Osteocyte (in vitro differentiated cells): ENCODE measurements at regions not wholly inside any gene's neighbourhood (a gene's known extent, or its start where the extent isn't known, plus 50 kb on each side); places are given as distances from the start of the nearest gene placed in this dataset.

Experiments used
- DNase-seq: peaks from one replicate; pipeline ENCODE4 v3.0.0; 2021; ENCODE audit warnings: mixed read lengths; ENCODE audit not compliant: unreplicated experiment; ENCODE audit errors: extremely low spot score
- H3K27ac Mint-ChIP-seq: one replicate; pipeline ENCODE4 v1.8.0; 2021; ENCODE audit warnings: mild to moderate bottlenecking, mixed read lengths; ENCODE audit not compliant: unreplicated experiment
- H3K27me3 Mint-ChIP-seq: one replicate; pipeline ENCODE4 v1.8.0; 2021; ENCODE audit warnings: mixed read lengths; ENCODE audit not compliant: unreplicated experiment
- H3K36me3 Mint-ChIP-seq: one replicate; pipeline ENCODE4 v1.8.0; 2021; ENCODE audit warnings: mixed read lengths; ENCODE audit not compliant: unreplicated experiment
- H3K4me1 Mint-ChIP-seq: one replicate; pipeline ENCODE4 v1.8.0; 2021; ENCODE audit warnings: mixed read lengths; ENCODE audit not compliant: unreplicated experiment
- H3K4me3 Mint-ChIP-seq: one replicate; pipeline ENCODE4 v1.8.0; 2021; ENCODE audit warnings: mild to moderate bottlenecking, moderate library complexity, mixed read lengths; ENCODE audit not compliant: unreplicated experiment
- H3K9me3 Mint-ChIP-seq: one replicate; pipeline ENCODE4 v1.8.0; 2021; ENCODE audit warnings: mixed read lengths; ENCODE audit not compliant: unreplicated experiment
- TF ChIP-seq, protein P1 (sequence below): fragments of 200-600 bp; sonication (generic); IDR thresholded peaks from 2 replicates; pipeline ENCODE4 v1.5.0; 2021; ENCODE audit warnings: antibody characterized with exemption, mild to moderate bottlenecking, moderate library complexity

DNA sequence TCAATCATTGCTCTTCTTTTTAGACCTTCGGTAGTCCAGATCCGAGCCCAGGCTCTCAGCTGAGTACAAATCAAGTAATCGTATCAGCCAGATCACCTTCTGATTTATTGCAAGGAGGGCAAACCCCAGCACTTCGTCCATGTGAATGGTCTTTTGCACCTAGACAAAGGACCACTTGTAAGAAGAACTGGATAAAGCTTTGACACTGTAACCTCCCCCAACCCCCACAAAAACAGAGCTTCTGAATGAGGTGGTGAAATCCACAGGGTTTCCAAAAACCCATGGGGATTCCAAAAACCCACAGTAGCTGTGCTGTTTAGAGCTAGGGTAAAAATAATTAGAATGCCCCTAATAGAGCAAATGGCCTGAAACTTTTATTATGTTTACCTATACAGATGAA, 148.8 kb upstream of the ODAD2 start:
- H3K27me3 Mint-ChIP-seq: no peaks in the 10 kb centered on the region
- H3K27ac Mint-ChIP-seq: no peak overlapping the region
- no peak for DNase-seq
- TF ChIP-seq, protein P1, sequence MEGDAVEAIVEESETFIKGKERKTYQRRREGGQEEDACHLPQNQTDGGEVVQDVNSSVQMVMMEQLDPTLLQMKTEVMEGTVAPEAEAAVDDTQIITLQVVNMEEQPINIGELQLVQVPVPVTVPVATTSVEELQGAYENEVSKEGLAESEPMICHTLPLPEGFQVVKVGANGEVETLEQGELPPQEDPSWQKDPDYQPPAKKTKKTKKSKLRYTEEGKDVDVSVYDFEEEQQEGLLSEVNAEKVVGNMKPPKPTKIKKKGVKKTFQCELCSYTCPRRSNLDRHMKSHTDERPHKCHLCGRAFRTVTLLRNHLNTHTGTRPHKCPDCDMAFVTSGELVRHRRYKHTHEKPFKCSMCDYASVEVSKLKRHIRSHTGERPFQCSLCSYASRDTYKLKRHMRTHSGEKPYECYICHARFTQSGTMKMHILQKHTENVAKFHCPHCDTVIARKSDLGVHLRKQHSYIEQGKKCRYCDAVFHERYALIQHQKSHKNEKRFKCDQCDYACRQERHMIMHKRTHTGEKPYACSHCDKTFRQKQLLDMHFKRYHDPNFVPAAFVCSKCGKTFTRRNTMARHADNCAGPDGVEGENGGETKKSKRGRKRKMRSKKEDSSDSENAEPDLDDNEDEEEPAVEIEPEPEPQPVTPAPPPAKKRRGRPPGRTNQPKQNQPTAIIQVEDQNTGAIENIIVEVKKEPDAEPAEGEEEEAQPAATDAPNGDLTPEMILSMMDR: no peak
- H3K36me3 Mint-ChIP-seq: peaks cover 29% of the 10 kb centered on the region
- H3K4me3 Mint-ChIP-seq: no peak overlapping the region
- H3K4me1 Mint-ChIP-seq: peaks cover 4% of the 10 kb centered on the region
- no peaks in the 10 kb centered on the region for H3K9me3 Mint-ChIP-seq

- H3K4me1 Mint-ChIP-seq: peaks cover 15% of the 10 kb centered on the region
- no peak for DNase-seq
Observed at GRCh38 chr10:28139138-28139537, 140.3 kb upstream of the ODAD2 start.

GRCh38 chr10:28137907-28138880, 139.3 kb upstream of the ODAD2 start:
- TF ChIP-seq, protein P1: no peak
- H3K27me3 Mint-ChIP-seq: no peaks in the 10 kb centered on the region
- no peak for DNase-seq
- no peak overlapping the region for H3K4me3 Mint-ChIP-seq
- H3K9me3 Mint-ChIP-seq: peaks cover 21% of the 10 kb centered on the region
- H3K36me3 Mint-ChIP-seq: peaks cover 39% of the 10 kb centered on the region
- H3K4me1 Mint-ChIP-seq: peaks cover 15% of the 10 kb centered on the region
- no peak overlapping the region for H3K27ac Mint-ChIP-seq

More at GRCh38 chr10:28139138-28139537, 140.3 kb upstream of the ODAD2 start:
- TF ChIP-seq, protein P1: no peak
- Mint-ChIP-seq H3K9me3 (peaks cover 18% of the 10 kb centered on the region), H3K27ac (no peak overlapping the region), H3K36me3 (peaks cover 33% of the 10 kb centered on the region), H3K27me3 (no peaks in the 10 kb centered on the region), H3K4me3 (no peak overlapping the region)

GRCh38 chr10:28135258-28135657, 136.4 kb upstream of the ODAD2 start:
- peaks cover 50% of the 10 kb centered on the region for H3K36me3 Mint-ChIP-seq
- peaks cover 23% of the 10 kb centered on the region for H3K9me3 Mint-ChIP-seq
- peaks cover 20% of the 10 kb centered on the region for H3K4me1 Mint-ChIP-seq
- no peak overlapping the region for H3K4me3 Mint-ChIP-seq
- H3K27me3 Mint-ChIP-seq: no peaks in the 10 kb centered on the region
- TF ChIP-seq, protein P1: no peak
- no peak for DNase-seq
- H3K27ac Mint-ChIP-seq: no peak overlapping the region

GRCh38 chr10:28130267-28130666, 131.4 kb upstream of the ODAD2 start:
- Mint-ChIP-seq H3K36me3 (peaks cover 60% of the 10 kb centered on the region), H3K9me3 (peaks cover 18% of the 10 kb centered on the region), H3K4me3 (no peak overlapping the region), H3K27me3 (no peaks in the 10 kb centered on the region), H3K4me1 (peaks cover 8% of the 10 kb centered on the region), H3K27ac (peak overlapping the region; percentile 6)
- no peak for DNase-seq
- TF ChIP-seq, protein P1: no peak
